ENCODE measurements at regions not wholly inside any gene's neighbourhood (a gene's known extent, or its start where the extent isn't known, plus 50 kb on each side); places are given as distances from the start of the nearest gene placed in this dataset.

DNA sequence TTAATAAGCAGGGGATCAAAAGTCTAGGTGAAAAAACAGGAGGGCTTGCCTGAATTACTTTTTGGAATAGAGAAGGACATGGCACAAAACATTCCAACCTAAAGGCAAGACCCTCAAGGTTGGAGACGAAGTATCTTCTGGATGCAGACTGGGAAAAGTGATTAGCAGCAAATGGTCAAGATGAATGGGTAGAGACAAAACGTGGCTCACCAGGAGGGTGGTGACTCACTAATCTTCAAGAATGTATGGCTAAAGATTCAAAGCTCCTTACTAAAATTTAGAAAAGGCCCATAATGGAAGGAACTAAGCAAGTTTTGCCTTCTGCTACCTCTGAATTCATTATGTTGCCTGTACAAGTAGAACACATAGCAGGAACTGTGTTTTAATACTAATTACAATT, 469.5 kb upstream of the RBFOX1 start:
- no peak for TF ChIP-seq POLR2AphosphoS5 (IDR thresholded peaks at IDR 0.05; ENCODE audit: low read depth, low read length)
- no peak for TF ChIP-seq POLR2A (IDR thresholded peaks at IDR 0.05; ENCODE audit: low read depth, low read length)
- no peak for TF ChIP-seq TAF1 (IDR thresholded peaks at IDR 0.05; ENCODE audit: borderline replicate concordance, low read depth, low read length)
- no peak for FAIRE-seq

DNA sequence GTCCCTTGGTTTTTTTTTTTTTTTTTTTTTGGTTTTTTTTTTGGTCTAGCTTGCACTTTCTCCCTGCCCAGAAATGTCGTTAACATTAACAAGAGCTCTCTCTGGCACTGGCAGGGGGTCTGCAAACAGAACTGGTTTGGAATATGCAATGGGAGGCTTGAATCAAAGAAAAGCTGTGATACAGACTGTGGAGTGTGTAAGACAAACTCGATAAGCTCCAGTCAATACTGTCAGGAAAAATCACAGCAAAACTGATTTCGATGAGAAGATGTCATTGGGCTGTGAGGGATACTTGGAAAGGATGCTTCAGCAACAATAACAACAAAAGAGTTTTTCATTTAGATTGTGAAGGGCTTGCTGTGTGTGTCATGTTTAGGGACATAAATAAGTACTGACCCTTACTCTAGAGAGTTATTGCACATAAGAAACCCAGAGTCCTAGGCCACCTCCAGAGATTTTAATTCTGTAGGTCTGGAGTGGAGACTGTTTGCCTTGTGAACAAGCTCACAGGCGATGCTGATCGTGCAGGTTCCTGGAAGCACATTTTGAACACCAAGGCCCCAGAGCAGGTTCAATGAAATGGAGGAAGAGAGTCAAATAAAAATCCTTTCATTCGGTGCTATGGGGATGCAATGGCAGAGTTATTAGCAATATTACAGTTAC, 470.7 kb upstream of the RBFOX1 start:
- TF ChIP-seq POLR2A (IDR thresholded peaks at IDR 0.05; ENCODE audit: low read depth, low read length) (no peak), POLR2AphosphoS5 (IDR thresholded peaks at IDR 0.05; ENCODE audit: low read depth, low read length) (no peak), TAF1 (IDR thresholded peaks at IDR 0.05; ENCODE audit: borderline replicate concordance, low read depth, low read length) (no peak)
- no peak for FAIRE-seq
- no peak for DNase-seq (ENCODE audit: insufficient read length)

More for the DNA sequence above, 469.5 kb upstream of the RBFOX1 start:
- no peak for DNase-seq (ENCODE audit: insufficient read length)

DNA sequence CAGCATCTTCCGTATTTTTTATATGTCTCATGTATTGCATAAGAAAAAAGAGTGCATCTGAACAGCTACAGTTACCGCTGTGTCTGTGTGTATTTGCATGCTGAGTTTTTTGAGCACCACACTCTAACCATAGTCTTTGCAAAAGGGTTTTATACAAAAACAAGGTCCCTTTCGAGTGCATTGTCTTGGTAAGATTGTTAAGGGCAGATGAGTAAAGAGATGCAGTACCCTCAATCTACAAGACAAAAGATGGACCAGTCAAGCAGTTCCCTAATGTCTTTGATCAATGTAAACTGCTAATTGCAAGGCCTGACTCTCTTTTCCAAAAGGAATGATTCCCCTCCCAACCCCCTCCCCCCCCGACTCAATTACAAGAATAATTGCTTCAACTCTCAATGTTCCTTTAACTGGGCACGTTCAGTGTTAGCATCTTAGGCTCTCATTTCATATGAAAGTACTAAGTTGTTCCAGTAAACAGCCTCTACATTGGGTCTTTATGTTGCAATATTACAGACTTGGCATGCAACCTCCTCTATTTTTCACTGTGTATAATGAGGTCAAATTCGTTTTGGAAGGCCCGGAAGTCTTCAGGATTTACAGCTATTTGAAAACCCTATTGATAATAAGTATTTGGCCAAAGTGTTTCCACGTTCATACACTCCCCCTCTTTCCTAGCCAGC, 471.4 kb upstream of the RBFOX1 start:
- FAIRE-seq (no peak), DNase-seq (ENCODE audit: insufficient read length) (no peak)
- no peak for TF ChIP-seq POLR2A (IDR thresholded peaks at IDR 0.05; ENCODE audit: low read depth, low read length)
- no peak for TF ChIP-seq TAF1 (IDR thresholded peaks at IDR 0.05; ENCODE audit: borderline replicate concordance, low read depth, low read length)
- TF ChIP-seq POLR2AphosphoS5 (IDR thresholded peaks at IDR 0.05; ENCODE audit: low read depth, low read length): no peak

DNA sequence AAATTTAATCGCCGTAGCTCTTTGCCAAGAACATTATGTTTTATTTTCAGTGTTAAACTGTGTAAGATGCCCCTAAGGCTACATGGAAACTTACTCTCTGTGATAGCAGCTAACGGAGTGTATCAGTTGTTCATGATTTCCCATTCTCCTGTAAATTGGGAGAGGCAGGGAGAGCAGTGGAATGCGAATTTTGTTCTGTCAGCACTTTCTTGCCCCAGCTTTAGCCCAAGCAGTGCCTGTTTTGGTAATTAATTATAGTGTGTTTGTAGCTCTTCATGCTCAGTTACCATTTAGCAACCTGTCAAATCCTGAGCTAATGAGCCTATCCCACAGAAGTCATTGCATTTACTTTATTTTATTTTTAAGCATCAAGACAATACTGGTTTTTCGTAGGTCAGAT, 475.1 kb upstream of the RBFOX1 start:
- FAIRE-seq: no peak
- no peak for DNase-seq (ENCODE audit: insufficient read length)
- TF ChIP-seq POLR2AphosphoS5 (IDR thresholded peaks at IDR 0.05; ENCODE audit: low read depth, low read length): no peak
- TF ChIP-seq POLR2A (IDR thresholded peaks at IDR 0.05; ENCODE audit: low read depth, low read length): no peak

DNA sequence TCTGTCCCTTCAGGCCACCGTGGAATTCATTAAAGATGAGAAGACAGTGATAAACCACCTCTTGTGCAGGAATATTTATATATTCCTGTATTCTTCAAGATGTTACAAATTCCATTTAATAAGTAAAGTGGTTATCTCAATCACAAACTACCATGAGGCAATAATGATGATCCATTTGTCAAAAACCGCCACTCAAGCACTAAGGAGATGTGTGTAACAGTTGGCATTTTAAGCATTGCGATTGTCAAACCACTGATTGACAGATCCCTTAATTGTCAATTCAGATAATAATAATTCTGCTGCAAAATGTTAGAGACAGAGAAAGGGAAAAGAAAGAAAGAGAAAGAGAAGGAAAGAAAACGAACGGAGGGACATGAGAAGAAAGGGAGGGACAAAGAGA, 476.1 kb upstream of the RBFOX1 start:
- FAIRE-seq: no peak
- DNase-seq (ENCODE audit: insufficient read length): no peak
- TF ChIP-seq POLR2A (IDR thresholded peaks at IDR 0.05; ENCODE audit: low read depth, low read length) (no peak), TAF1 (IDR thresholded peaks at IDR 0.05; ENCODE audit: borderline replicate concordance, low read depth, low read length) (no peak), POLR2AphosphoS5 (IDR thresholded peaks at IDR 0.05; ENCODE audit: low read depth, low read length) (no peak)

DNA sequence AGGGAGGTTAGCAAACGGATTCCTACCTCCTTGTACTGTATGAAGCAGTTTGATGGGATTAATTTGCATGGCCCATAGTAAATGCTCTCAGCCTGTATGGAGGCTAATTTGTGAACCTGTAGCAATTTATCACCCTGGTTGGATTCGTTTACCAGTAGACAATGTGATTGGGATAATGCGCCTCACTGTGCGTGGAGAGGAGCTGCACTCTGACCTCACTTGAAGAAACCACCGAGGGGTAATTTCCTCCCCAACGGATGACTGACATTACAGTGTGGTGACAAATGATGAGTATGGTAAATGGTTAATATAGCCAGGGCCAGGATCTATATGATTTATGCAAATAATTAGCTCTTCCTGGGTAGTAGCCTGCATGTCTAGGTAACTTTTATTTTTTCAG, 479.1 kb upstream of the RBFOX1 start:
- no peak for FAIRE-seq
- no peak for DNase-seq (ENCODE audit: insufficient read length)

DNA sequence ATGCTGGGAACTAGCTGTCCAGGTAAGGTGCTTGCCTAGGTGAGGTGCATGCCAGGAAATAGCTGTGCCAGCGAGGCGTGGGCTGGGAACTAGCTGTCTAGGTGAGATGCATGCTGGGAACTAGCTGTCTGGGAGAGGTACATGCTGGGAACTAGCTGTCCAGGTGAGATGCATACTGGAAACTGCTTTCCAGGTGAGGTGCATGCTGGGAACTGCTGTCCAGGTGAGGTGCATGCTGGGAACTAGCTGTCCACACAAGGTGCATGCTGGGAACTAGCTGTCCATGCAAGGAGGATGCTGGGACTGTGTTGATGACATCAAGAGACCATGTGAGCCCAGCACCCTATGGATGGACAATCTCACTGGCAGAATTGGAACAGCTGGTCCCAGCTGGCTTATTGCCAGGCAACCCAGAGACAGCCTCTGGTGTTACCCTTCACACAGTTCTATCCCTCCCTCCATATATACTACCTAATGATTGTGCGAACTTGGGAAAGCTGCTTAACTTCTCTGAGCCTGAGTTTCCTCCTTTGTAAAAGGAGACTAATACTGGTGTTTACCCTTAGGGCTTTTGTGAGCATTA, 479.9 kb upstream of the RBFOX1 start:
- no peak for FAIRE-seq
- TF ChIP-seq POLR2AphosphoS5 (IDR thresholded peaks at IDR 0.05; ENCODE audit: low read depth, low read length) (no peak), POLR2A (IDR thresholded peaks at IDR 0.05; ENCODE audit: low read depth, low read length) (no peak), TAF1 (IDR thresholded peaks at IDR 0.05; ENCODE audit: borderline replicate concordance, low read depth, low read length) (no peak)
- DNase-seq (ENCODE audit: insufficient read length): no peak

More for the DNA sequence above, 479.1 kb upstream of the RBFOX1 start:
- TF ChIP-seq POLR2AphosphoS5 (IDR thresholded peaks at IDR 0.05; ENCODE audit: low read depth, low read length): no peak
- no peak for TF ChIP-seq POLR2A (IDR thresholded peaks at IDR 0.05; ENCODE audit: low read depth, low read length)
- TF ChIP-seq TAF1 (IDR thresholded peaks at IDR 0.05; ENCODE audit: borderline replicate concordance, low read depth, low read length): no peak

DNA sequence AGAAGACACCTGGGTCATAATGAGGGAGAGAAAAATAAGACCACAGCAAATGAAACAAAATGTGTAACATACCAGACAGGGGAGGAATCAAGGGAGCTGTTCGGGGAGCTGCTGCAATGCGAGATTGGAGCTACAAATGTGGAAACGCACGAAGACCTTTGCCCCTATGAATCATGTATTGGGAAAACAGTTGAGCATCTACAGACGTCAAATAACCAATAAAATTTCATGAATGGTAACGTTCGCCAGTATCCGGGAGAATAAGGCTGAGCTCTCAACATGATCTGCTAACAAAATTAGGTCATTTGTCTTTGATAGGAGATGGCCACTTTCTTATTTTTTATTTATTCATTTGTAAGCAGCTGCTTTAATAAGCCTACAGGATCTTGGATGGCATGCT, 486.2 kb upstream of the RBFOX1 start:
- FAIRE-seq (no peak), DNase-seq (ENCODE audit: insufficient read length) (no peak)
- TF ChIP-seq POLR2AphosphoS5 (IDR thresholded peaks at IDR 0.05; ENCODE audit: low read depth, low read length): no peak
- no peak for TF ChIP-seq TAF1 (IDR thresholded peaks at IDR 0.05; ENCODE audit: borderline replicate concordance, low read depth, low read length)
- no peak for TF ChIP-seq POLR2A (IDR thresholded peaks at IDR 0.05; ENCODE audit: low read depth, low read length)

DNA sequence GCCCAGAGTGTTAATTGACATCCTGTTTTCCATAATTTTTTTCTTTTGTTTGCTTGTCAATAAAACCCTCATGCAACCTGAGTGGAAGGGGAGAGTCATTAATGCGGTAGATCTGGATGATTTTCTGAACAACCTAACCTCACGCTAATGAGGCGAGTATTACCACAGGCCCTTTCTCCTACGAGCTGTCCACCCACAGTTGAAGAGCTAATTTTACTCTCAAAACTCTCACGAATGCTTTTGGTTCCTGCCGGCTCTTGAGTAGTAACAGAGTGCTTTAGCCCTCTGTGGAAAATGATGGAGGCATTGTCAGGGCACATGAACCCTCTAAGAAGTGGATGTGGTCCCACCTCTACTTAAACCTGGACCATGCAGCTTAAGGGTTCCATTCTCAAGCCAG, 491.3 kb upstream of the RBFOX1 start:
- FAIRE-seq (no peak), DNase-seq (ENCODE audit: insufficient read length) (no peak)
- TF ChIP-seq TAF1 (IDR thresholded peaks at IDR 0.05; ENCODE audit: borderline replicate concordance, low read depth, low read length) (no peak), POLR2AphosphoS5 (IDR thresholded peaks at IDR 0.05; ENCODE audit: low read depth, low read length) (no peak), POLR2A (IDR thresholded peaks at IDR 0.05; ENCODE audit: low read depth, low read length) (no peak)

DNA sequence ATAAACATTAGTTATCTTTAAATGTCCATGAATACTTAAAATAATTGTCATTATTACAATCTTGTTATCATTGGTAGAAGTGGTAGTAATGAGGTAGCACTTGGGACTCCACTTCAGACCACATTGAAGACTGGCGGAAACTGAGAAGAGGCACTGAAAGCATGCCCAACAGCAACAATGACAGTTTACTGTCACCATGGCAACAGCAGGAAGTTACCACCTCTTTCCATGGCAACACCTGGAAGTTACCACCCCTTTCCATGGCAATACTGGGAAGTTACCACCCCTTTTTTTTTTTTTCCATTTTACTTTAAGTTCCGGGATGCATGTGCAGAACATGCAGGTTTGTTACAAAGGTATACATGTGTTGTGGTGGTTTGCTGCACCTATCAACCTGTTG, 494.9 kb upstream of the RBFOX1 start:
- TF ChIP-seq POLR2A (IDR thresholded peaks at IDR 0.05; ENCODE audit: low read depth, low read length) (no peak), POLR2AphosphoS5 (IDR thresholded peaks at IDR 0.05; ENCODE audit: low read depth, low read length) (no peak)
- no peak for FAIRE-seq
- no peak for DNase-seq (ENCODE audit: insufficient read length)

DNA sequence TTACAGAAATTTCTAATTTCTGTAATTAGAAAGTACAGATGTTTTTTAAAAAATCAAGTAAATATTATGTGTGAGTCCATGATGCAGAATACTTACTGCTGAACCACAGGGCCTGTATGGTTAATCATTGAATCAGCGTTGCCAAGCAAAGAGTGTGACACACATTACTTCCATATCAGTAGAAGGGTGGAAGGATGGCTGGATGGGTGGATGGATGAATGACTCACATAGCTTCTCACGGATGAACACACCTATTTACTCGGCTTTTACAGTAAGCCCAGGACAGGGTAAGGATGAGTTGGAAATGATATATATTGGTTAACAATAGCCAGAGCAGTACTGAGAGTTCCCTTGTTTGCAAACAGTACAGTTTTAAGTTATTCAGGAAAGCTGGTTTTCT, 495.9 kb upstream of the RBFOX1 start:
- no peak for FAIRE-seq

DNA sequence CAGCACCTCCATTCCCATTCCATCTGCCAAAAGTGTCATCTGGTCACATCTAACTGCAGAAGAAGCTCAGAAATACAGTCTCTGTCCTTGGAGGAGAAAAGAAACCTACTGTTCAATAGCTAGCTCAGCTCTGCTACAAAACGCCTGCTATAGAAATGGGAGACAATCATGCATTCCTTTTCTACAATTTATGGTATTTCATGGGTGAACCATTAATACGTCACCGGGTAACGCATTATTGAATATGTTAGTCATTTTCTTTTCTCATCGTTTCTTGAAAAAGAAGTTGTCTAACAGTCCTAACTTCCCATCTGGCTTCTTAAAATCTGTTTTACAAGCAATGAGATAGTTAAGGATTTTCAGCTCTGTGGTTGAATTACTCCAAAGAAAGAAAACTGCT, 496.7 kb upstream of the RBFOX1 start:
- TF ChIP-seq POLR2AphosphoS5 (IDR thresholded peaks at IDR 0.05; ENCODE audit: low read depth, low read length) (no peak), POLR2A (IDR thresholded peaks at IDR 0.05; ENCODE audit: low read depth, low read length) (no peak), TAF1 (IDR thresholded peaks at IDR 0.05; ENCODE audit: borderline replicate concordance, low read depth, low read length) (no peak)
- DNase-seq (ENCODE audit: insufficient read length): no peak
- no peak for FAIRE-seq

More for the DNA sequence above, 495.9 kb upstream of the RBFOX1 start:
- no peak for TF ChIP-seq POLR2AphosphoS5 (IDR thresholded peaks at IDR 0.05; ENCODE audit: low read depth, low read length)
- no peak for TF ChIP-seq POLR2A (IDR thresholded peaks at IDR 0.05; ENCODE audit: low read depth, low read length)
- TF ChIP-seq TAF1 (IDR thresholded peaks at IDR 0.05; ENCODE audit: borderline replicate concordance, low read depth, low read length): no peak
- no peak for DNase-seq (ENCODE audit: insufficient read length)

All from GM12892 (cell line).